GM13977 (cell line): ENCODE measurements at regions not wholly inside any gene's neighbourhood (a gene's known extent, or its start where the extent isn't known, plus 50 kb on each side); places are given as distances from the start of the nearest gene placed in this dataset.

Source experiments
- DNase-seq: peaks from one replicate; pipeline ENCODE4 v3.0.0; 2012; ENCODE audit warnings: low spot score
- CTCF ChIP-seq: IDR thresholded peaks from 2 replicates; pipeline ENCODE4 v1.5.1; 2012; ENCODE audit warnings: mild to moderate bottlenecking, control low read depth; ENCODE audit not compliant: insufficient read depth; ENCODE audit errors: extremely low read depth, missing control alignments
- in situ Hi-C: fragments of 300-500 bp; cut with MboI; formaldehyde crosslinking; loops from one replicate; pipeline ENCODE4 v1.12.0; 2022; ENCODE audit warnings: low sequenced_read_pairs, low pct_unique_long_range_greater_than_20kb, mixed read lengths, inconsistent platforms; ENCODE audit not compliant: unreplicated experiment

GRCh38 chr12:130049666-130050065 lies 112.6 kb upstream of the FZD10 start:
- in situ Hi-C loops: loop anchor here (25.0 kb wide), 2 partner anchors 288 to 713 kb away; partner anchors contain the start of gene PIWIL1
- DNase-seq: no peak
- TF ChIP-seq CTCF: no peak

GRCh38 chr12:130051900-130052299 lies 110.4 kb upstream of the FZD10 start:
- DNase-seq: no peak
- TF ChIP-seq CTCF: no peak
- in situ Hi-C loops: no loop called here

- in situ Hi-C loops: no loop called here
- DNase-seq: no peak
Observed at GRCh38 chr12:130053651-130054069, 108.6 kb upstream of the FZD10 start.

GRCh38 chr12:130054803-130055202 lies 107.5 kb upstream of the FZD10 start:
- TF ChIP-seq CTCF: no peak

More at GRCh38 chr12:130053651-130054069, 108.6 kb upstream of the FZD10 start:
- no peak for TF ChIP-seq CTCF

GRCh38 chr12:130058926-130059472 lies 103.3 kb upstream of the FZD10 start:
- in situ Hi-C loops: no loop called here
- no peak for TF ChIP-seq CTCF
- DNase-seq: no peak

More at GRCh38 chr12:130054803-130055202, 107.5 kb upstream of the FZD10 start:
- in situ Hi-C loops: no loop called here
- no peak for DNase-seq

GRCh38 chr12:130063866-130064265 lies 98.4 kb upstream of the FZD10 start:
- TF ChIP-seq CTCF: no peak
- DNase-seq: no peak
- in situ Hi-C loops: no loop called here
